CD4-positive, CD25-positive, alpha-beta regulatory T cell (primary cell): ENCODE measurements at regions not wholly inside any gene's neighbourhood (a gene's known extent, or its start where the extent isn't known, plus 50 kb on each side); places are given as distances from the start of the nearest gene placed in this dataset.
A peak's percentile ranks its signal among the peaks of the same experiment; 100 is the strongest.
"Not testable (repeated sequence)": the region's sequence is repeated elsewhere in the genome, so short reads cannot be mapped to it uniquely, and the experiment has no call there.

ENCODE experiments used
- ATAC-seq, 2 donors: fragments of 150-1000 bp; cut with Tn5 transposase; one replicate each; pipeline ENCODE4 v1.10.0; 2021; ENCODE audit warnings: low read depth in 2 of 2, moderate number of reproducible peaks in 2 of 2, moderate library complexity in 1 of 2
- DNase-seq, 3 donors: peaks; one replicate each; pipeline versions ENCODE4 v3.0.0 to v3.0.0-alpha.2; 2012 to 2022; ENCODE audit warnings: mixed read lengths in 1 of 3
- H3K27ac ChIP-seq: one replicate; pipeline ENCODE4 v1.7.0; 2013; ENCODE audit warnings: mild to moderate bottlenecking, low read length; ENCODE audit not compliant: insufficient read depth, poor library complexity, severe bottlenecking
- H3K27me3 ChIP-seq: one replicate; pipeline ENCODE4 v1.7.0; 2013; ENCODE audit warnings: low read length; ENCODE audit not compliant: control insufficient read depth, insufficient read depth
- H3K36me3 ChIP-seq: one replicate; pipeline ENCODE4 v1.7.0; 2013; ENCODE audit warnings: mild to moderate bottlenecking, low read length, moderate library complexity; ENCODE audit not compliant: control insufficient read depth, insufficient read depth
- H3K4me1 ChIP-seq: 2 replicates; pipeline ENCODE4 v1.7.0; 2013; ENCODE audit warnings: mild to moderate bottlenecking, low read length; ENCODE audit not compliant: insufficient read depth, control insufficient read depth, poor library complexity, severe bottlenecking
- H3K4me3 ChIP-seq: one replicate; pipeline ENCODE4 v1.7.0; 2013; ENCODE audit warnings: low read depth, mild to moderate bottlenecking, low read length, moderate library complexity
- H3K9me3 ChIP-seq, 2 experiments: 1 replicate in 1 of 2; 2 replicates in 1 of 2; pipeline ENCODE4 v1.7.0; 2013; ENCODE audit warnings: low read length in 2 of 2, mild to moderate bottlenecking in 1 of 2, moderate library complexity in 1 of 2; ENCODE audit not compliant: control insufficient read depth in 2 of 2
- H3K27ac Mint-ChIP-seq, 3 donors: one replicate each; pipeline ENCODE4 v1.8.0; 2020 to 2022; ENCODE audit warnings: mild to moderate bottlenecking in 3 of 3, mixed read lengths in 3 of 3, moderate library complexity in 2 of 3
- H3K27me3 Mint-ChIP-seq: one replicate; pipeline ENCODE4 v1.8.0; 2022; ENCODE audit warnings: mild to moderate bottlenecking, mixed read lengths
- H3K36me3 Mint-ChIP-seq: one replicate; pipeline ENCODE4 v1.8.0; 2020; ENCODE audit warnings: mixed read lengths
- H3K4me1 Mint-ChIP-seq, 4 donors: one replicate each; pipeline ENCODE4 v1.8.0; 2020 to 2022; ENCODE audit warnings: mixed read lengths in 4 of 4, mild to moderate bottlenecking in 1 of 4
- H3K4me3 Mint-ChIP-seq, 4 donors: one replicate each; pipeline ENCODE4 v1.8.0; 2020 to 2022; ENCODE audit warnings: mild to moderate bottlenecking in 4 of 4, mixed read lengths in 4 of 4, moderate library complexity in 3 of 4
- H3K9me3 Mint-ChIP-seq, 7 donors: one replicate each; pipeline ENCODE4 v1.8.0; 2020 to 2022; ENCODE audit warnings: mixed read lengths in 7 of 7, mild to moderate bottlenecking in 3 of 7, moderate library complexity in 2 of 7

- not testable (repeated sequence) for ATAC-seq, H3K4me1 Mint-ChIP-seq, H3K4me3 Mint-ChIP-seq, H3K9me3 ChIP-seq, H3K27ac ChIP-seq, DNase-seq, H3K27me3 Mint-ChIP-seq, H3K4me1 ChIP-seq, H3K36me3 ChIP-seq, H3K9me3 Mint-ChIP-seq, H3K36me3 Mint-ChIP-seq, H3K27me3 ChIP-seq, H3K4me3 ChIP-seq, H3K27ac Mint-ChIP-seq
These were observed 53.9 kb downstream of the CDRT15L2 start for GRCh38 chr17:20633268-20634059.

- H3K9me3 Mint-ChIP-seq, H3K27ac ChIP-seq, H3K4me3 ChIP-seq, H3K9me3 ChIP-seq, H3K4me1 Mint-ChIP-seq, H3K36me3 Mint-ChIP-seq, H3K27me3 ChIP-seq, H3K4me1 ChIP-seq, H3K4me3 Mint-ChIP-seq, DNase-seq, ATAC-seq, H3K36me3 ChIP-seq, H3K27ac Mint-ChIP-seq: not testable (repeated sequence)
- peaks cover 11% of the 10 kb centered on the region for H3K27me3 Mint-ChIP-seq
These were observed 60.6 kb downstream of the CDRT15L2 start for GRCh38 chr17:20640147-20640546.

DNA sequence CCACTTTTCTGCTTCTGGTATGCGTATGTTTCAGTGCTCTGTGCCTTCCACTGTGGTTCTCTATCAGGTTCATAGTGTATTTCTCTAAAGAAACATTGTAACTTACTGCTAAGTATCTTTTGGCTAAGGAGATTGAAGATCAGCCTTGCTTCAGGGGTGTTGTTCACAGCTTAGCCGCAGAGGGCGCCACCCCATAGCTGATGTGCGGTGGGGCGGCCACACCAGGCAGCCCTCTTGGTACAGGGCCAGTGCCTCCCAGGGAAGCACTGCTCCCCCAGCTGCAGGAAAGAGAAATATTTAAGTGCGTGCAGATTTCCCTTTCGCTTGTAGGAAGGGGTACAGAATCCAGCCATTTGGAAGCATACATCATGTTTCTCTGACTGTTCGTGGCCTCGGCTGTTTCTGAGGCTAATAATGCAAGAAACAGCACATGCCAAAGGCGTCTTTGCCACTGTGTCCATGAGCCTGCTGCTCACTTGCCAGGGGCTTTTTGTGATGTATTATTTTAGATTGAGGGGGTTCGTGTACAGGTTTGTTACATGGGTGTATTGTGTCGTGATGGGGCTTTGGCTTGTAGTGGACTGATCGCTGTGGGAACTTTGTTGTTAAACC lies 67.2 kb downstream of the CDRT15L2 start:
- ATAC-seq: peak in 1 of 2 donors; percentile 46
- not testable (repeated sequence) for H3K4me1 Mint-ChIP-seq
- H3K27me3 Mint-ChIP-seq: peaks cover 26% of the 10 kb centered on the region

GRCh38 chr17:20649097-20649767 lies 69.7 kb downstream of the CDRT15L2 start:
- H3K4me3 Mint-ChIP-seq, H3K36me3 Mint-ChIP-seq, H3K9me3 Mint-ChIP-seq, H3K27me3 ChIP-seq, H3K4me3 ChIP-seq, H3K36me3 ChIP-seq, ATAC-seq, H3K4me1 Mint-ChIP-seq, H3K9me3 ChIP-seq, H3K4me1 ChIP-seq, H3K27ac ChIP-seq, H3K27ac Mint-ChIP-seq, DNase-seq: not testable (repeated sequence)
- H3K27me3 Mint-ChIP-seq: peaks cover 19% of the 10 kb centered on the region

More for the DNA sequence above, 67.2 kb downstream of the CDRT15L2 start:
- not testable (repeated sequence) for H3K36me3 Mint-ChIP-seq, H3K4me3 ChIP-seq, H3K9me3 ChIP-seq, H3K27me3 ChIP-seq, H3K4me3 Mint-ChIP-seq, H3K27ac Mint-ChIP-seq, H3K9me3 Mint-ChIP-seq, H3K36me3 ChIP-seq, H3K4me1 ChIP-seq, H3K27ac ChIP-seq
- DNase-seq: peak in 1 of 3 donors; percentile 5

GRCh38 chr17:20651022-20651421 lies 71.5 kb downstream of the CDRT15L2 start:
- H3K9me3 ChIP-seq, H3K9me3 Mint-ChIP-seq, H3K4me1 ChIP-seq, H3K4me3 ChIP-seq, H3K36me3 Mint-ChIP-seq, H3K36me3 ChIP-seq, H3K27ac ChIP-seq, ATAC-seq, H3K4me1 Mint-ChIP-seq, H3K4me3 Mint-ChIP-seq, H3K27me3 ChIP-seq, DNase-seq, H3K27ac Mint-ChIP-seq: not testable (repeated sequence)
- peaks cover 15% of the 10 kb centered on the region for H3K27me3 Mint-ChIP-seq

- not testable (repeated sequence) for H3K4me1 ChIP-seq, H3K9me3 Mint-ChIP-seq, H3K4me3 ChIP-seq, H3K4me1 Mint-ChIP-seq, H3K36me3 ChIP-seq, H3K9me3 ChIP-seq, ATAC-seq, H3K4me3 Mint-ChIP-seq, DNase-seq, H3K27me3 ChIP-seq, H3K27ac Mint-ChIP-seq, H3K27ac ChIP-seq, H3K36me3 Mint-ChIP-seq
- H3K27me3 Mint-ChIP-seq: peaks cover 13% of the 10 kb centered on the region
These were observed 72.2 kb downstream of the CDRT15L2 start for GRCh38 chr17:20651736-20652135.

DNA sequence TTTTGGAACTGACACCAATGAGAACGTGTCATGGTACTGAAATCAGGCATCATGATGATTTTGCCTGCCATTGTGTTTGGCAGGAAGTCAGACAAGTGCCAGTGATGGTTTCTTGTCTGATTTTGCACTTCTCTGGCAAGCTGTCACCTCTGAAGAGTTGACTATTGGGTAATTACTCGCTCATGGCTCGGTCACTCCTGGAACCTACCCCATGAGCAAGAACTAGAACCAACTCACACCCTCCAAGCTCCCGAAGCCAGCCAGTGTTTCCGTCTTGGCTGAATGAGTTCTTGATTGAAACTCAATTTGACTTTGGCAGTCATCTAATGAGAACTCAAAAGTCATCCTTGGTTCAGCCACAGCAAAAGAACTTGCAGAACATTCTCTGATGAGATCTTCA lies 73.9 kb downstream of the CDRT15L2 start:
- not testable (repeated sequence) for H3K9me3 ChIP-seq, H3K27me3 ChIP-seq, H3K4me1 Mint-ChIP-seq

DNA sequence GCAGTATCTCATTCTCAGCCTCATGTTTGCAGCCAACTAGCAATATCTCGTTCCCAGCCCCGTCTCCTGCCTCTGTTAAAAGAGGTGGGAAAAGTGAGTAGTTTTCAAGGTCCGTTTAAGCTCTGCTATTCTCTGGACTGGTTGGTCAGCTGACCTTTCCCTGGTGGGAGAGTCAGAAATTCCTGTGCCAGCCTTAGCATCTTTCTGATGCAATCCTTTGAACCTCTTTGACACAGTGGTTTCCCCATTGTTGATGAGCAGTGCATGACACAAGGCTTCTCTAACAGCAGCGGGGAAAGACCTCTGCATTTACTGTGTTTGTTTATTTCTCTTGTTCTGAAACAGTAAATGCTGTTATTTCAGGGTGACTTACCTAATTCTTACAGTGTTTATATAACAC lies 74.6 kb downstream of the CDRT15L2 start:
- H3K36me3 Mint-ChIP-seq, H3K27me3 Mint-ChIP-seq, H3K36me3 ChIP-seq, H3K4me1 ChIP-seq, H3K27ac ChIP-seq, DNase-seq, H3K4me3 Mint-ChIP-seq, H3K27ac Mint-ChIP-seq, ATAC-seq, H3K4me3 ChIP-seq, H3K9me3 Mint-ChIP-seq, H3K9me3 ChIP-seq, H3K4me1 Mint-ChIP-seq, H3K27me3 ChIP-seq: not testable (repeated sequence)

More for the DNA sequence above, 73.9 kb downstream of the CDRT15L2 start:
- H3K27ac ChIP-seq, H3K27me3 Mint-ChIP-seq, H3K36me3 ChIP-seq, ATAC-seq, H3K36me3 Mint-ChIP-seq, H3K27ac Mint-ChIP-seq, H3K4me1 ChIP-seq, H3K9me3 Mint-ChIP-seq, H3K4me3 ChIP-seq, DNase-seq, H3K4me3 Mint-ChIP-seq: not testable (repeated sequence)
